PFSK-1 (cell line): ENCODE measurements at regions not wholly inside any gene's neighbourhood (a gene's known extent, or its start where the extent isn't known, plus 50 kb on each side); places are given as distances from the start of the nearest gene placed in this dataset.

Experiments used
- POLR2AphosphoS5 ChIP-seq: IDR thresholded peaks from 2 replicates; pipeline ENCODE4 v1.6.1; 2012; ENCODE audit warnings: low read depth, mild to moderate bottlenecking, control low read depth, low read length, moderate library complexity
- REST ChIP-seq, 2 experiments: IDR thresholded peaks; 2 replicates each; pipeline versions ENCODE4 v1.6.1 to v1.8.0; 2011 to 2012; ENCODE audit warnings: low read depth in 2 of 2, low read length in 2 of 2, control low read depth in 1 of 2, inconsistent platforms in 1 of 2, mild to moderate bottlenecking in 1 of 2, moderate library complexity in 1 of 2; ENCODE audit not compliant: insufficient read depth in 1 of 2
- SIN3A ChIP-seq: IDR thresholded peaks from 2 replicates; pipeline ENCODE4 v1.6.1; 2012; ENCODE audit warnings: mild to moderate bottlenecking, low read length, moderate library complexity, borderline replicate concordance; ENCODE audit not compliant: insufficient read depth
- TAF1 ChIP-seq: IDR thresholded peaks from 2 replicates; pipeline ENCODE4 v1.6.1; 2012; ENCODE audit warnings: low read length, control low read depth, borderline replicate concordance; ENCODE audit not compliant: insufficient read depth

- no peak for TF ChIP-seq POLR2AphosphoS5
- no peak for TF ChIP-seq TAF1
- TF ChIP-seq SIN3A, result no peak
- no peak for TF ChIP-seq REST (IDR thresholded peaks at IDR 0.05; ENCODE audit: insufficient read depth in 1 of 2, low read depth in 2 of 2, low read length in 2 of 2)
Observed at GRCh38 chr16:86126891-86127290, 227.9 kb downstream of the IRF8 start.
